A673 (cell line): ENCODE measurements at regions not wholly inside any gene's neighbourhood (a gene's known extent, or its start where the extent isn't known, plus 50 kb on each side); places are given as distances from the start of the nearest gene placed in this dataset.

Experiments
- BruUV-seq: library from RNA; stranded (reverse); fragments of 400-500 nt; replicated peaks from 2 replicates; lab custom pipeline; 2021; lab: Mats Ljungman, UMichigan
- CTCF ChIA-PET: fragments of 300-600 bp; sonication (Branson Sonifier 250); formaldehyde crosslinking; loops from one replicate; lab custom pipeline; 2022; ENCODE audit warnings: antibody characterized with exemption; lab: Charles Lee
- POLR2A ChIA-PET: fragments of 300-600 bp; sonication (Branson Sonifier 250); formaldehyde crosslinking; loops from one replicate; lab custom pipeline; 2022; ENCODE audit warnings: antibody characterized with exemption; ENCODE audit not compliant: low non-redundant PET; lab: Charles Lee
- DNase-seq: peaks from one replicate; pipeline ENCODE4 v3.0.0-alpha.2; 2015; ENCODE audit warnings: low spot score
- H3K27ac ChIP-seq: fragments of 200-600 bp; sonication (generic); 2 replicates; pipeline ENCODE4 v1.5.1; 2016; ENCODE audit warnings: mixed run types, low read depth, mild to moderate bottlenecking, mixed read lengths, antibody characterized with exemption, low read length; ENCODE audit not compliant: poor library complexity, severe bottlenecking
- H3K27me3 ChIP-seq: fragments of 200-600 bp; sonication (generic); replicated peaks from 2 replicates; pipeline ENCODE4 v1.6.1; 2017; ENCODE audit warnings: mixed run types, low read depth, mild to moderate bottlenecking, mixed read lengths, antibody characterized with exemption, low read length; ENCODE audit not compliant: insufficient read depth, poor library complexity
- H3K36me3 ChIP-seq: fragments of 200-600 bp; sonication (generic); 2 replicates; pipeline ENCODE4 v1.6.1; 2016; ENCODE audit warnings: mixed run types, mild to moderate bottlenecking, mixed read lengths, antibody characterized with exemption, low read length; ENCODE audit not compliant: insufficient read depth, poor library complexity, severe bottlenecking
- H3K4me1 ChIP-seq: fragments of 200-600 bp; sonication (generic); 2 replicates; pipeline ENCODE4 v1.6.1; 2017; ENCODE audit warnings: mixed run types, mild to moderate bottlenecking, mixed read lengths, antibody characterized with exemption, low read length; ENCODE audit not compliant: insufficient read depth, poor library complexity, severe bottlenecking
- H3K4me3 ChIP-seq: fragments of 200-600 bp; sonication (generic); 2 replicates; pipeline ENCODE4 v1.5.1; 2016; ENCODE audit warnings: low read depth, mixed run types, mild to moderate bottlenecking, mixed read lengths, low read length; ENCODE audit not compliant: poor library complexity, severe bottlenecking
- H3K9me3 ChIP-seq: fragments of 200-600 bp; sonication (generic); 2 replicates; pipeline ENCODE4 v1.6.1; 2016; ENCODE audit warnings: mixed run types, low read depth, mild to moderate bottlenecking, mixed read lengths, antibody characterized with exemption, low read length; ENCODE audit not compliant: poor library complexity, severe bottlenecking
- EZH2 ChIP-seq: fragments of 200-600 bp; sonication (generic); IDR thresholded peaks from 2 replicates; pipeline ENCODE4 v1.6.1; 2017; ENCODE audit warnings: borderline replicate concordance, low read depth, mild to moderate bottlenecking, mixed read lengths, antibody characterized with exemption, low read length; ENCODE audit not compliant: poor library complexity, severe bottlenecking
- intact Hi-C: fragments of 100-400 bp; cut with micrococcal nuclease; formaldehyde crosslinking; loops from one replicate; pipeline ENCODE4 v1.10.0; 2022; ENCODE audit not compliant: unreplicated experiment
- TF ChIP-seq, protein P1 (sequence below): fragments of 300-800, 200-600 bp; sonication (generic); conservative IDR thresholded peaks from 2 replicates; pipeline ENCODE4 v1.5.1; 2017; ENCODE audit warnings: low read depth, mild to moderate bottlenecking, antibody characterized with exemption, low read length, moderate library complexity, mixed read lengths

DNA sequence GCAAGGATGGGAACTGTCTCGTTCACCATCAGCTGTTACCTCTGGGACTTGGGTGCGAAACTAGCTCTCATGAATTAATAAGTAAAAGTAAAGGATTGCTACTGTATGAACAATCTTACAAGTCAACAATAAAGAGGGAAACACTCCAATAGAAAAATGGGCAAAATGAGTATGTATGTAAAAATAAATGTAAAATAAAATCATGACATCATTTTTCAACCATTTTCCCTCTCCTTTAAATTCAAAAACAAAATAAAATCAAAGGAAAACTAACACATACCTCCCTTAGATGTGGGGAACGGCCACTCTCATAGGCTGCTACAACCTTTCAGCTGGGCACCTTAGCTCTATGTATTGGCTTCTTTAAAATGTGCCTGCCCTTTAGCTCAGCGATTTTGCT, 389.7 kb upstream of the ARID1B start:
- ChIA-PET POLR2A (no interaction called here), CTCF (no interaction called here)
- Histone ChIP-seq H3K4me1 (no peaks in the 10 kb centered on the region), H3K27ac (no peak overlapping the region), H3K9me3 (no peaks in the 10 kb centered on the region), H3K27me3 (no peaks in the 10 kb centered on the region), H3K36me3 (no peaks in the 10 kb centered on the region), H3K4me3 (no peak overlapping the region)
- TF ChIP-seq, protein P1, sequence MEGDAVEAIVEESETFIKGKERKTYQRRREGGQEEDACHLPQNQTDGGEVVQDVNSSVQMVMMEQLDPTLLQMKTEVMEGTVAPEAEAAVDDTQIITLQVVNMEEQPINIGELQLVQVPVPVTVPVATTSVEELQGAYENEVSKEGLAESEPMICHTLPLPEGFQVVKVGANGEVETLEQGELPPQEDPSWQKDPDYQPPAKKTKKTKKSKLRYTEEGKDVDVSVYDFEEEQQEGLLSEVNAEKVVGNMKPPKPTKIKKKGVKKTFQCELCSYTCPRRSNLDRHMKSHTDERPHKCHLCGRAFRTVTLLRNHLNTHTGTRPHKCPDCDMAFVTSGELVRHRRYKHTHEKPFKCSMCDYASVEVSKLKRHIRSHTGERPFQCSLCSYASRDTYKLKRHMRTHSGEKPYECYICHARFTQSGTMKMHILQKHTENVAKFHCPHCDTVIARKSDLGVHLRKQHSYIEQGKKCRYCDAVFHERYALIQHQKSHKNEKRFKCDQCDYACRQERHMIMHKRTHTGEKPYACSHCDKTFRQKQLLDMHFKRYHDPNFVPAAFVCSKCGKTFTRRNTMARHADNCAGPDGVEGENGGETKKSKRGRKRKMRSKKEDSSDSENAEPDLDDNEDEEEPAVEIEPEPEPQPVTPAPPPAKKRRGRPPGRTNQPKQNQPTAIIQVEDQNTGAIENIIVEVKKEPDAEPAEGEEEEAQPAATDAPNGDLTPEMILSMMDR, result no peak
- TF ChIP-seq EZH2, result no peak
- no TSS peak for BruUV-seq
- intact Hi-C loops, result no loop called here
- no peak for DNase-seq

DNA sequence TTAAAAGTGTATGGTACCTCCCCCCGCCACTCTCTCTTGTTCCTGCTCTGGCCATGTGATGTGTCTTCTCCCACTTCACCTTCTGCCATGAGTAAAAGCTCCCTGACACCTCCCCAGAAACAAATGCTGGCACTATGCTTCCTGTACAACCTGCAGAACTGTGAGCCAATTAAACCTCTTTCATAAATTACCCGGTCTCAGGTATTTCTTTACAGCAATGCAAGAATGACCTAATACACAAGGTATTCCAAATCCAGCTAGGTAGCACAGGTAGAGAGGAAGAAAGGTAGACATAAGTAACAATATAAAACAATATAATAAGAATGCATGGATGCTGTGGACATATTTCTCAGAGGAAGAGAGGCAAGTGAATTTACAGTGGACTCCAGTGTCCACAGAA, 394.1 kb upstream of the ARID1B start:
- no peaks in the 10 kb centered on the region for H3K9me3 ChIP-seq
- no peak for DNase-seq
- H3K4me3 ChIP-seq, result no peak overlapping the region
- no TSS peak for BruUV-seq
- intact Hi-C loops, result no loop called here
- H3K27ac ChIP-seq, result no peak overlapping the region
- no peak for TF ChIP-seq EZH2
- TF ChIP-seq, protein P1, result no peak
- peaks cover 6% of the 10 kb centered on the region for H3K4me1 ChIP-seq
- ChIA-PET CTCF (no interaction called here), POLR2A (no interaction called here)
- H3K27me3 ChIP-seq, result no peaks in the 10 kb centered on the region
- no peaks in the 10 kb centered on the region for H3K36me3 ChIP-seq

DNA sequence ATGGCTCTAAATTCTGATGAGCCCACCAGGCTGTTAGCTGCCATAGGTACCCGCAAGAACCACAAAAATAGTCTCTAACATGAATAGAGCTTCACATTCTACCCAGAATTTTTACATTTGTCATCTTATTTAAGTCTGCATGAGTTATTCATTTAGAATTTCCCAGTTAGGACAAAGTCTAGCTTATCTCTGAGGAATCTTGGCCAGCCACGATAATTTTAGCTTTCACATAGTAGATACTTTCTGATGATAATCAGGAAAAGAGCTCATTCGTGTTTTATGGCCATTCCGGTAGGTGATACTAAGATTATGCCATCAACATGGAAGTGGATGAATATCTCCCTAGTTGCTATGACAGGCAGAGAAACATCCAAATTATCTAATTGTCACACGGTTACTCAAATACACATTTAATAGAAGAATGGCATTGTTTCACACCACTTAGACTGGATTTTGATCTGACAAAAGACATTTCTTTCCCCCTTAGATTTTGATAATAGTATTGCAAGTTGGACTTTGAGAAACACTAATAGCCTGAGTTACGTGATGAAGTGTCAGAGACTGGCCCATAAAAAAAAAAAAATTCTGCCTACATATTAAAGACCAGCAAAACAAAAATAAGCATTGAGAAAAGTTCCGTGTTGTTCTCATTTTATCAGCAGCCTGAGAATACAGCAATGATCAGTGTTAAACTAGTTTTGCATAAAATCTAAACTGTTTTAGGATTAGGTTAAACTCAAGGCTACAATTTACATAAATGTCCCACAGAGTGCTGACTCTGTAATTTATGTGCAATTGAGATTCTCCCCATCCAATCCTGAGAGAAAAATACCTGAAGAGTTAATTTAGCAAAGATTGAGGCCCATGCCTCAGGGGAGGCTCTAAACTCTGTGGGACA, 397.5 kb upstream of the ARID1B start:
- Histone ChIP-seq H3K9me3 (no peaks in the 10 kb centered on the region), H3K4me1 (peaks cover 6% of the 10 kb centered on the region), H3K4me3 (no peak overlapping the region), H3K27ac (no peak overlapping the region), H3K36me3 (no peaks in the 10 kb centered on the region), H3K27me3 (no peaks in the 10 kb centered on the region)
- no peak for DNase-seq
- BruUV-seq, result no TSS peak
- TF ChIP-seq, protein P1, result no peak
- TF ChIP-seq EZH2, result no peak
- POLR2A ChIA-PET, result no interaction called here
- CTCF ChIA-PET, result no interaction called here
- intact Hi-C loops, result no loop called here
